ENCODE measurements at regions not wholly inside any gene's neighbourhood (a gene's known extent, or its start where the extent isn't known, plus 50 kb on each side); places are given as distances from the start of the nearest gene placed in this dataset.

- peak; percentile 62 to 76 for DNase-seq
These were observed 968.5 kb upstream of the GJE1 start for GRCh38 chr6:141164042-141164743.

GRCh38 chr6:141163107-141163506 lies 969.6 kb upstream of the GJE1 start:
- no peak for DNase-seq

- no peak for DNase-seq
These were observed 974.0 kb upstream of the GJE1 start for GRCh38 chr6:141158740-141159139.

- DNase-seq, result no peak
These were observed 979.2 kb upstream of the GJE1 start for GRCh38 chr6:141153563-141153962.

GRCh38 chr6:141152951-141153350 lies 979.8 kb upstream of the GJE1 start:
- DNase-seq, result no peak

GRCh38 chr6:141151710-141152417 lies 980.9 kb upstream of the GJE1 start:
- no peak for DNase-seq

- DNase-seq, result no peak
These were observed 990.9 kb upstream of the GJE1 start for GRCh38 chr6:141141870-141142269.

GRCh38 chr6:141140905-141141304 lies 991.8 kb upstream of the GJE1 start:
- no peak for DNase-seq

- no peak for DNase-seq
These were observed 993.3 kb upstream of the GJE1 start for GRCh38 chr6:141139461-141139860.

GRCh38 chr6:141134723-141135122 lies 998.0 kb upstream of the GJE1 start:
- DNase-seq, result no peak

- no peak for DNase-seq
These were observed 998.9 kb upstream of the GJE1 start for GRCh38 chr6:141133836-141134235.

GRCh38 chr6:141133346-141133745 lies 999.4 kb upstream of the GJE1 start:
- no peak for DNase-seq

- DNase-seq, result no peak
These were observed 1001.1 kb upstream of the GJE1 start for GRCh38 chr6:141131616-141132015.

GRCh38 chr6:141123497-141123896 lies 1009.2 kb upstream of the GJE1 start:
- no peak for DNase-seq

GRCh38 chr6:141123049-141123448 lies 1009.7 kb upstream of the GJE1 start:
- DNase-seq, result no peak

GRCh38 chr6:141118991-141119390 lies 1013.7 kb upstream of the GJE1 start:
- no peak for DNase-seq

GRCh38 chr6:141117874-141118273 lies 1014.9 kb upstream of the GJE1 start:
- DNase-seq, result peak; percentile 30 to 34

- no peak for DNase-seq
These were observed 1022.2 kb upstream of the GJE1 start for GRCh38 chr6:141110481-141110880.

GRCh38 chr6:141107591-141108160 lies 1025.0 kb upstream of the GJE1 start:
- DNase-seq, result no peak

- no peak for DNase-seq
These were observed 1027.2 kb upstream of the GJE1 start for GRCh38 chr6:141105481-141105880.

GRCh38 chr6:141103246-141103645 lies 1029.5 kb upstream of the GJE1 start:
- DNase-seq, result no peak

- no peak for DNase-seq
These were observed 1035.3 kb upstream of the GJE1 start for GRCh38 chr6:141097471-141097870.

- no peak for DNase-seq
These were observed 1037.4 kb upstream of the GJE1 start for GRCh38 chr6:141095308-141095707.
